ENCODE measurements at regions not wholly inside any gene's neighbourhood (a gene's known extent, or its start where the extent isn't known, plus 50 kb on each side); places are given as distances from the start of the nearest gene placed in this dataset.

DNA sequence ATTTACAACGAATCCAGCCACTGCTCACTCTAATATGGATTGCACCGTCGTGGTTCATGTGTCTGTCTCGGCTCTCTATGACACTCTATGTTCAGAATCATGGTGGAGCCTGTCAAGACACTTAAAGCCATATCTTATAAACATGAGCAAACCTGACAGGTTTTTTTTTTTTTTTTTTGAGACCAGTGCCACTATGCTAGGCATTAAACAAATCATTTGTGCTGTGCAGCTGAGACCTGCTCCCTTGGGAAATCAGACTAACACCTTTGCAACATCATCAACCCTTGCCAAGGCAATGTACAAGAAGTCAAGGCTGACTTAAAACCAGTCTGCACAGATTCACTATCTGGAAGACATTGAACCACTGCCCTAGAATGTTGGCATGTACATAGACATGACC is 181.2 kb upstream of the ANK3 start:
- TF ChIP-seq, protein P1, sequence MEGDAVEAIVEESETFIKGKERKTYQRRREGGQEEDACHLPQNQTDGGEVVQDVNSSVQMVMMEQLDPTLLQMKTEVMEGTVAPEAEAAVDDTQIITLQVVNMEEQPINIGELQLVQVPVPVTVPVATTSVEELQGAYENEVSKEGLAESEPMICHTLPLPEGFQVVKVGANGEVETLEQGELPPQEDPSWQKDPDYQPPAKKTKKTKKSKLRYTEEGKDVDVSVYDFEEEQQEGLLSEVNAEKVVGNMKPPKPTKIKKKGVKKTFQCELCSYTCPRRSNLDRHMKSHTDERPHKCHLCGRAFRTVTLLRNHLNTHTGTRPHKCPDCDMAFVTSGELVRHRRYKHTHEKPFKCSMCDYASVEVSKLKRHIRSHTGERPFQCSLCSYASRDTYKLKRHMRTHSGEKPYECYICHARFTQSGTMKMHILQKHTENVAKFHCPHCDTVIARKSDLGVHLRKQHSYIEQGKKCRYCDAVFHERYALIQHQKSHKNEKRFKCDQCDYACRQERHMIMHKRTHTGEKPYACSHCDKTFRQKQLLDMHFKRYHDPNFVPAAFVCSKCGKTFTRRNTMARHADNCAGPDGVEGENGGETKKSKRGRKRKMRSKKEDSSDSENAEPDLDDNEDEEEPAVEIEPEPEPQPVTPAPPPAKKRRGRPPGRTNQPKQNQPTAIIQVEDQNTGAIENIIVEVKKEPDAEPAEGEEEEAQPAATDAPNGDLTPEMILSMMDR (conservative IDR thresholded peaks at IDR 0.05; ENCODE audit: control insufficient read depth, insufficient read depth, low read depth, low read length) = no peak
- H3K4me3 ChIP-seq (ENCODE audit: control insufficient read depth, low read depth, low read length) = no peak overlapping the region
- DNase-seq (ENCODE audit: low read depth) = no peak

DNA sequence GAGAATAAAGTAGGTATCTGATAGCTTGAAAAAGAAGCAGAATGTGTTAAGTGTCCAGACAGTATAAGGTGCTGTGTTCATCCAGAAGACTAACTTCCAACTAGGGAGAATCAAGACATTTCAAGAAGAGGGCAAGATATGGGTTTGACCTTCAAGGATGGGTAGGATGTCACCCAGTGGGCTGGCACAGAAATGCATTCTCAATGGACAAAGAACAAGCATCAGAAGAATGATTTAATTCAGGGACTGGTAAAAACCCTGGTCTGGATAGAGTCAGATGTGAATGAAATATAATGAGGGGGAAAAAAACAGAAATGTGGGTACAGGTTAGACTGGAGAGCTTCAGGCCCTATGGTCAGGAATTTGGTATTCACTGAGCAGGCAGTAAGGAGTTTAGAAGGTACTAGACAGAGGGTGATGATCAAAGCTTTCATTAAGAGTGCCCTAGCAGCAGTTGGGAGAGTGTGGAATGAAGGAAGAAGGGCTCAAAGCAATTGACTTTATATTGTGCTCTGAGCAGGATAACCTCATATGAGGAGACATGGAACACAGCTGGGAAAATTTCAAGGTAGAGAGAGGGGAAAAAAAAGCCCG is 180.7 kb upstream of the ANK3 start:
- DNase-seq (ENCODE audit: low read depth) = no peak
- H3K4me3 ChIP-seq (ENCODE audit: control insufficient read depth, low read depth, low read length) = no peak overlapping the region
- TF ChIP-seq, protein P1 (conservative IDR thresholded peaks at IDR 0.05; ENCODE audit: control insufficient read depth, insufficient read depth, low read depth, low read length) = no peak

- no peak overlapping the region for H3K4me3 ChIP-seq (ENCODE audit: control insufficient read depth, low read depth, low read length)
- TF ChIP-seq, protein P1 (conservative IDR thresholded peaks at IDR 0.05; ENCODE audit: control insufficient read depth, insufficient read depth, low read depth, low read length) = no peak
- DNase-seq (ENCODE audit: low read depth) = no peak
Measured at GRCh38 chr10:60569681-60570080, 180.0 kb upstream of the ANK3 start.

DNA sequence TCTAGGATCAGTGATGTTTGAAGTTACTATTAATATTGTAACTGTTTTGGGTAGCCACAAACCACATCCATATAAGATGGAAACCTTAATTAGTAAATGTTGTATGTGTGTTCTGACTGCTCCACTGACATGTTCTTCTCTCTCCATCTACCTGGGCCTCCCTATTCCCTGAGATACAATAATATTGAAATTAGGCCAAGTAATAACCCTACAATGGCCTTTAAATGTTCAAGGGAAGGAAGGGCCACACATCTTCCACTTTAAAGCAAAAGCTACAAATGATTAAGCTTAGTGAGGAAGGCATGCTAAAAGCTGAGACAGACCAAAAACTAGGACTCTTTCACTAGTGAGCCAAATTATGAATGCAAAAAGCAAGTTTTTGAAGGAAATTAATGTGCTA is 176.4 kb upstream of the ANK3 start:
- no peak overlapping the region for H3K4me3 ChIP-seq (ENCODE audit: control insufficient read depth, low read depth, low read length)
- TF ChIP-seq, protein P1 (conservative IDR thresholded peaks at IDR 0.05; ENCODE audit: control insufficient read depth, insufficient read depth, low read depth, low read length) = no peak

DNA sequence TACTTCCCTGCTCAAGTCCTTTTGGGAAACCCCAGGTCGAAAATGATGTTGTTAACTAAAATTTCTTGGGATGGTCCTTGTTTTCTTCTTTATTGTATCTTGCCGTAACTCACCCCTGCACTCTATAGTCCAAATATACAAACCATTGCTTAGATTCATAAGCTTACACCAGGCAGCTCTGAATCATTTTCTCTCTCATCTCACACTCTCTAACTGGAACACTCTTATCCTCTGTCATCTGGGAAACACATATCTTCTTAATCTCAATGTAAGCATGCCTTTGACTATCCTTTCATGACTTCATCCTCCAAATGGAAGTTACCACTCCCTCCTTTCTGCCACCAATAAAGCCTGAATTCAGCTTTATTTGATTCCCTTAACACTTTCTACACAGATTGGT is 175.8 kb upstream of the ANK3 start:
- TF ChIP-seq, protein P1 (conservative IDR thresholded peaks at IDR 0.05; ENCODE audit: control insufficient read depth, insufficient read depth, low read depth, low read length) = no peak
- DNase-seq (ENCODE audit: low read depth) = no peak
- H3K4me3 ChIP-seq (ENCODE audit: control insufficient read depth, low read depth, low read length) = no peak overlapping the region

More for the DNA sequence above, 176.4 kb upstream of the ANK3 start:
- DNase-seq (ENCODE audit: low read depth) = no peak

DNA sequence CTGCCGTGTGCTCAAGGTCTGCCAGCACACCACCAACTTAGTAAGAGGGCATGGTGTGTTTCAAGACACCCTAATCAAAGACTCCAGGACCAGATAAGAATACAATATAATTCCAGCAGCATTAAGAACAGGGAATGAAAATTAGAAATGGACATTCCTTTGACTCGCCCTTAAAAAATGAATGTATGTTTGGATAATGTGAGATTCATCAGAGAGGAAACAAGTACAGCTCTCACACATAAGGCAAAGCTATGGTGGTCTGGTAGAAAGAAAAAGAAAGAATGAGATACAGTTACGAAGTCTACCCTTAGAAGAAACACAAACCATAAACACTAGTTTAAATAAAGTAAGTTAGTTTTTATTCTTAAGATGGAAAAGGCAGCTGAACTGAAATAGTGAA is 174.8 kb upstream of the ANK3 start:
- no peak for DNase-seq (ENCODE audit: low read depth)
- no peak overlapping the region for H3K4me3 ChIP-seq (ENCODE audit: control insufficient read depth, low read depth, low read length)
- TF ChIP-seq, protein P1 (conservative IDR thresholded peaks at IDR 0.05; ENCODE audit: control insufficient read depth, insufficient read depth, low read depth, low read length) = no peak

GRCh38 chr10:60560451-60560850 is 170.8 kb upstream of the ANK3 start:
- no peak overlapping the region for H3K4me3 ChIP-seq (ENCODE audit: control insufficient read depth, low read depth, low read length)
- no peak for DNase-seq (ENCODE audit: low read depth)
- TF ChIP-seq, protein P1 (conservative IDR thresholded peaks at IDR 0.05; ENCODE audit: control insufficient read depth, insufficient read depth, low read depth, low read length) = no peak
